Activated CD4-positive, alpha-beta T cell treated with anti-CD3 and anti-CD28 coated beads, Interleukin-2, amount 50 U/mL, for 48 hours (primary cell): ENCODE measurements at regions not wholly inside any gene's neighbourhood (a gene's known extent, or its start where the extent isn't known, plus 50 kb on each side); places are given as distances from the start of the nearest gene placed in this dataset.
"Not testable (repeated sequence)": the region's sequence is repeated elsewhere in the genome, so short reads cannot be mapped to it uniquely, and the experiment has no call there.

Experiments used
- DNase-seq, 2 experiments: peaks; one replicate each; pipeline ENCODE4 v3.0.0-alpha.2; 2020

DNA sequence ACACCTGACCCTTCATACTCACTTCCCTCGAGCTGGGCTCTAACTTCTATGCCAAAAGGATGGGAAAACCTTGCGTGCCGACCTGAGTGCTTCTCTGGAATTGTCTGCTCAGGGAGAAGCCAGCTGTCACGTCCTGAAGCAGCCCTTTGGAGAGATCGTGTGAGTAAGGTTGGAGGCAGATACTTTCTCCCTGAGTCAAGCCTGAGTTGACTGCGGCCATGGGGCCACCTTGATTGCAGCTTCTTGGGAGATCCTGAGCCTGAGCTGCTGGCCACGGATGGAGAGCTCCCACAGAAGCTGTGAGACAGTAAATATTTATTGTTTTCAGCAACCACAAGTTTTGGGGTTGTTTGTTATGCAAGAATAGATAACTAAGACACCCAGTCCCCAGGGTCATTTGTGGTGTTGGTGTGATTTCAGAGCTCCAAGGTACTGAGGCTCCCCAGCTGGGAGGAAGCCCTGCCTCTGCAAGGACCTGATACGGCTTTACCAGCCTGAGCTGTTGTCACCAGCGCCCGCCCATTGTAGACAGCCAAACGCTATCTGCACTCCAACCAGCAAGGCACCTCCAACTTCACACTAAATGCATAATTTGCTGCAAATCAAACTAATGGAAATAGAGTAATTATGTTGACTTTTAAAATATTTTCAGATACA, 531.6 kb downstream of the PTPRU start:
- DNase-seq: no peak

DNA sequence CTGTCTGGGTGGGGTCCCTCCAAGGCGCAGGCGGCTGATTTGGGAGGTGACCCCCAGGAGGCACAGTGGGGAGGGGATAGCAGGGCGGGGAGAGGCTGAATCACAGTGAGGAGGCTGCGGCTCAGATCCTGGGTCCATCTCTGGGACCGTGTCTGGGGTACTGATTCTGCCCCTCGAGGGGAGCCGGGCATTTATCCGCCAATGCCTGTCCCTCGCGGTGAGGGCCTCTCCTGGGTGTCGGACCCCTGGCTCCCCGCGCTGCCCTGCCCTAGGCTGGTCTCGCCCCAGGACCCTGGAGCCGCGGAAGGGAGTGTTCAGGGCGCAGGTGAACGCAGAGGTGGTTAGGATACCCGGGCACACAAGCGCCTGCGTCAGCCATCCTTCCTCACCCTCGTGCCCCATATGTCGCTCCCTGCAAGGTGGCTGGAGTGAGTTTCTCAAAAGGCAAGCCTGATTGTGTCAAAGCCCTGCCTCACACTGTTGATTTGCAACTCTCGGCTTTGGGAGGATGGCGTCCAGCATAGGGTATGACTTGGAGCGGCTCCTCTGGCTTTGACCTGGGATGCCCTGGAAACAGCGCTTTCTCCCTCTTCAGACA, 530.9 kb downstream of the PTPRU start:
- no peak for DNase-seq

DNA sequence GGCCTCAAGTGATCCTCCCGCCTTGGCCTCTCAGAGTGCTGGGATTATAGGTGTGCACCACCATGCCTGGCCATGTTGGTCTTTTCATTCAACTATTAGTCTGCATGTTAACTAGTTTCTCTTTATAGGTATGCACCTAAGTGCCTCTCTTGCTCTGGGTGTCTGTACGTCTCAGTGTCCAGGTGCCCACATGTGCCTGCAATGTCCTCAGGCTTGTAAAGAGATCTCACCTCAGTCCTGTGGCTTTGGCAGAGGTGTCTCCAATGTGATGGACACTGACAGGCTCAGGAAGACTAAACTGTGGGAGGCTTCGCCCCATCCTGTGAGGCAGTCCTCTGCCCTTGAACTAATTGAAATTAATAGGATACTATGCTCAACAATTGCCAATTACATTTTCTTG, 526.3 kb downstream of the PTPRU start:
- no peak for DNase-seq

DNA sequence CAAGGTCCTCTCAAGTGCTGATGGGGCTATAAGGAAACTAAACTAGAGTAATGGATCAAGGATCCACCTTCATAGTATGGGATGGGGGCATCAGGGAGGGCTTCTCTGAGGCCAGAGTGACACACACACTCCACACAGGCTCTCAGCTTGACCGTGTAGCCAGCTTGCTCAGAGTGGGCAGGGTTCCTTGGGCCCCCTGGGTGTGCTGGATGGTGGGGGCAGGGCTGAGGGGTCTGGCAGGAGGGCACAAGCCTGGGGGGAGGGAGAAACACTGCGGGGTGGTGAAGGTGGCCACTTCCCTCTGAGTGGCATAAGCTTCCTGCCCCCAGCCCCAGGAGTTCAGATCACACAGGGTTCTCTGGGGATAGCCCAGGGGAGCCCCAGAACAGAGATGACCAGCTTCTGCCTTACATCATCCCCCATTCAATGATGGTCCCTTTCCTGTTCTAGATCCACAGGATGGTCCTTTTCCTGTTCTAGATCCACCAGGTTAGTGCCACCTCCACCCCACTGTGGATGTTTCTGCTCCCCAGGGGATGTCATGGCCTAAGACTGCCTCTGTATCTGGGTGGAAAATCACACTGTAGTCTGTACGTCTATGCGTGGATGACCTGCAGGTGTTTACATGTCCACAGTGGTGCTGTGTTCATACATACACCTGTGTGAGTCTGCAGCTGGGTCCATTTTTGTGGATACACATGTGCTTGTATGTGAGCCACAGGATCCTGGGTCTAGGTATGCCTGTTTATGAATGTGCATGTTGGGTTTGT, 525.0 kb downstream of the PTPRU start:
- DNase-seq: no peak

DNA sequence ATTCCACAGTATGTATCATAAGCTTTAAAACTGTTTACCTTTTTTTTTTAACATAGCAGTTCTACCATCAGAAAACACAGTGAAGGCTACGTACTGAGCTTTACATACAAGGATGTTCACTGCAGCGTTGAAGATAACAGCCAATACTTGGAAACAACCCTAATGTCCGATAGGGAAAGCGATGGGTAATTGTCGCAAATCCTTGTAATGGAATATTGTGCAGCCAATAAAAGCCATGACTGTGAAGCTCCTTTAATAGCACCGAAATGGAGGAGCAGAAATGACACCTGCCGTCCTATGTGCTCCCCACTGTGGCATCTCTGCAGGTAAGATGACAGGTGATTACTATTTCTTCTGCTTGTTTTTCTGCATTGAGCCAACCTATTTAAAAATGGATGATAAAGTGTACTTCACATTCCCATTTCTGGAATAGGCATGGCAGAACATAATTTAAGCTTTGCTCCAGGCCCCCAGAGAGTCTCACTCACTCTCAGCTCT, 523.8 kb downstream of the PTPRU start:
- DNase-seq: no peak

DNA sequence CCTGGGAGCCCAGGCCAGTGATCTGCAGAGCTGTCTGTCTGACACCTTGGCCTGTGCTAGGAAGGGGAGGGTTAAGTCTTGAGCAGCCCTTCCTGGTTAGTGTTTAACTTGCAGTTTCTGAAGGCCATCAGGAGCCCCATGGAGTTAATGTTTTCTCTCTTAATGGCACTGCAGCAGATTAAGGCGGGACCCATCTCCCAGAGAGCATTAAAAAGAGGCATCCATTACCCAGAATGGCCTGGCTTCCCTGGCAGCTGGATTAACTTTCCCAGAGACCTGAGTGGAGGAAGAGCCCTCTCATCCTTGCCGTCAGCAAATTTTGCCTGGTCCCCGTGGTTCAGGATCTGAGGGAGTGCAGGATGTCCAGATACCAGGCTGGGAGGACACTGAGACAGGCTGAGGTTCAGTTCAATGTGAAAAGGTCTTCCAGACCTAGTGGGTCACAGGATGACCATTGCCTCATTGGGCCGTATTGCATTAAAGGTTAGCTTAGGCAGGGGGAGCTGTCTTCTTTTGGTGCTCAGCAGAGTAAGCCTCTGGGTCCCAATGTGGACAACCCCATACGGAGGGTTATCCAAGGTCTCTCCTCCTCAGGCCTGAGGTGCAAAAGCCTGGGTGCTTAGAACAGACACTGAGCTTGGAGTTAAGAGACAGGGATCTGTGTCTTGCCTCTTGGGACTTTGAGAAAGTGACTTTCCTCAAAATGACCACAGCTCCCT, 522.6 kb downstream of the PTPRU start:
- no peak for DNase-seq

DNA sequence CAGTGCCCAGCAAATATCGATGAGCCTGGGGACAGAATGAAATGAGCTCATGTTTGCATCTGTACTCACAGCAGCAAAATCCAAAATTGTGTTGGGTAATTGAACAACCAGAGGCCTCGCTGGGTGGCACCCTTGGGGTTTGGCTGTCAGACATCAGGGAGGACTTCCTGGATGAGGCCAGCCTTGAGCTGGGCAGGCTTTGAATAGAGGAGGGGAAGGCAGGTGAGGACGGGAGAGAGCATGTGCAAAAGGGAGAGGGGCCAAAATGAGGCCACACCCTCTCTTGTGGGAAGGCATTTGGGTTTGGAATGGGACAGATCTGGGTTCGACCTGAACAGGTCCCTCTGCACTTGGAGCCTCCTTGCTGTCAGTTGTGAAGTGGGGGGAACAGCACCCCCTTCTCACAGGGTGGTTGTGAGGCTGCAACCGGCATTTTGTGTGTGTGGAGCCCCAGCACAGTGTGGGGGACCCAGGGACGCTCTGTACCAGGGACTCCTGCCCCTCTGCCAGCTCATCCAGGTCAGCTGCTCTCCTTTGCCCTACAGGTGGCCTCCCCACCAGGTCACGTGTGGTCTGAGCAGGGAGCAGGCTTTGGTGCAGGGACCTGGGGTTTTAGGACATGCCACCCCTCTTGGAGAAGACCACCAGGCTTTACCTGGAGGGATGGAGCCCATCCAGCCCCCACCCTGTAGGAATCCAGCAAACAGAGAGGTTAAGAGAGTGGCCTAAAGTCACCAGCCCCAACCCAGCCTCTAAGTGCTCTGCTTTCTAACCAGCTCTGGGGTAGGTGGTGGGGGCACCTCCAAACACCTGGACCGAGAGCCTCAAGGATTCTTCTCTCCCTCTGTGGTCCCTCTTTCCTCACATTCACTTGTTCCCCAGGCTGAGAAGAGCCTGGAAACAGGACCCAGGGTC, 521.8 kb downstream of the PTPRU start:
- no peak for DNase-seq

DNA sequence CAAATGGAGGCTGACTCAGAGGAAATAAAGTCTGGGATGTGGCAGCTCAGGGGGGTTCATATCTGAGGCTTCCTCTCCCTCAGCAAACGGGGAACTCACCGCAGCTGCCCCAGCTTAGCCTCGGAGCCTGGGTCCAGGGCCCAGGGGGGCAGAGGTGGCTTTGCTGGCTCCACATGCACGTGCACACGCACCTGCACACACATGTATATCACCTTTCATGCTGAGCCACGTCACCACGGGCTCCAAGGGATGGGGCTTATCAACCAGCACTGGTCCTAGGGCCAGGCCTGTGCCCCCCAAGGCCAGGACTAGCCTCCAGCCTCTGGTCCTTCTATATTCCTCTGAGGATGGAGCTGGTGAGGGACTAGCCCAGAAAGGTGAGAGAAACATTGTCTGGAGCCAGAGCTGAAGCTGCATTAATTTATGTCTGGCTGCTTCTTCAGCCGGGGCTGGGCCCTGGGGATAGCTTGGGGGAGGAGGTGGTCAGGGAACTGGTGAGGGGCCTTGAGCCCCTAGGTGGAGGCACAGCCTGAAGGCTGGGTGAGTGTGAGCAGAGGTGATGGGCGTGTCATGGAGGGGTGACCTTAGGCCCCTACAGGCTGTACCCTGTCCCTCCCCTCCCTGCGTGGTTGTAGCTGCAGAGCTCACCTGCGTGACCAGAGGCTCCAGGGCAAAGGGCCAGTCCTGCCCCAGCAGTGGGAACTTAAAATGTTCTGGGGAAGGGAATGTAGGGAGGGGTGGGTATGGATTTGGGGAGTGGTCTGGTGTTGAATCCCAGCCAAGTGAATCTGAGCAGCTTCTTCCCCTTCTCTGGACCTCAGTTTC, 520.8 kb downstream of the PTPRU start:
- no peak for DNase-seq

DNA sequence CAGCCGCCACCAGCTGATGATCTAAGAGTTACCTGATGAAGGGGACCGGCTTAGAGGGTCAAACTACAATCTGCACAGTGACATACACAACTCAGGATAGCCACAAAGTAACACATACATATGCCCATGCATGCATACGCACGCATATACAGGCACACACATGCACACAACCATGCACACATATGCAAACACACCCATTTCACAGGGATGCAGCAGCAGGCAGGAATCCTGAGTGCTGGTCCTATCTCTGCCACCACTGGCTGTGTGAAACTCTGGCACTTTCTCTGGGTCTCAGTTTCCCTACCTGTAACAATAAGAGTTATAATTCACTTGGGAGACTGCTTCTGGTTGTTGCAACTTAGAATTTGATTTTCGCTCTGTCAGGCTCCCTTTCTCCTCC, 520.2 kb downstream of the PTPRU start:
- no peak for DNase-seq

DNA sequence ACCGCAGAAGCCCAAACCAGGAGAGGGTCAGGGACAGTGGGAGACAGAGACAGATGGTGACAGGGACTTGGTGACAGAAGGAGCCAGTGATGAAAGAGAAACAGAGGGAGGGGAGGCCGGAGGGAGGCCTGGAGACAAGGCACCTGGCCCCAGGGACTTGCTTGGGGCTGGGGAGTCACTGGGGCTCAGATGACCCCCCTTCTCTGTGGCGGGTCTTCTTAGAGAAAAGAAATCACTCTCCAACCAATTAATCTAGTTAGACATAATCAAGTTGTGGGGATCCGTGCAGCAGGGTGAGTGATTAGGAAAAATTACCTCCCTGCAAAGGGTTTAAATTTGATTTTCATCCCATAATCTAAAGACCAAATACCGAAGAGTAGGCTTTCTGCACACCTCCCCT, 519.8 kb downstream of the PTPRU start:
- no peak for DNase-seq

DNA sequence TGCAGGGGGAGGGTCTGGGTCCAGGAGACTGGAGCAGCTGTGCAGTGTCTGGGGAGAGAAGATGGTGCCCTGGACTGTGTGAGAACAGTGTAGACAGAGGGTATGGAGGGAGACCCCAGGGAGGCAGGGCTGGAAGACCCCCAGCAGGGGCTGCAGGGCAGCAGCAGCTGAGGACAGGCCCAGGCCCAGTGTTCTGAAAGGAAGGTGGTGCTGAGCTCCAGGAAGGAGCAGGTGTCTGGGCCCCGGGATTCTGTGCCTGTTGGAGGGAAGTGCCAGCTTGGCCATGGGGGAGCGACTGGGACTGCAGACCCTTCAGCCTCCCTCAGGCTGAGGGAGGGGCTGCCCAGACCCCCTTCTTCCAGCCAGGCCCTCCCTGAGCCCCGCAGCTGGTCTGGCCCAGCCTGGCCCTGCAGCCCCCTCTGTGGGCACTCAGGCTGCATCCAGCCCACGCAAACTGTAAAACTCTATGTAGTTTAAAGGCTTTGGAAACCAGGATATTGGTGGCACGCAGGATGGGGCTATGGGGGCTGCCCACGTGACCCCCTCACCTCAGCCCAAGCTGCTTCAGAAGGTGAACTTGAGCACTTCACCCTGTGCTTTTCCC, 519.2 kb downstream of the PTPRU start:
- not testable (repeated sequence) for DNase-seq

DNA sequence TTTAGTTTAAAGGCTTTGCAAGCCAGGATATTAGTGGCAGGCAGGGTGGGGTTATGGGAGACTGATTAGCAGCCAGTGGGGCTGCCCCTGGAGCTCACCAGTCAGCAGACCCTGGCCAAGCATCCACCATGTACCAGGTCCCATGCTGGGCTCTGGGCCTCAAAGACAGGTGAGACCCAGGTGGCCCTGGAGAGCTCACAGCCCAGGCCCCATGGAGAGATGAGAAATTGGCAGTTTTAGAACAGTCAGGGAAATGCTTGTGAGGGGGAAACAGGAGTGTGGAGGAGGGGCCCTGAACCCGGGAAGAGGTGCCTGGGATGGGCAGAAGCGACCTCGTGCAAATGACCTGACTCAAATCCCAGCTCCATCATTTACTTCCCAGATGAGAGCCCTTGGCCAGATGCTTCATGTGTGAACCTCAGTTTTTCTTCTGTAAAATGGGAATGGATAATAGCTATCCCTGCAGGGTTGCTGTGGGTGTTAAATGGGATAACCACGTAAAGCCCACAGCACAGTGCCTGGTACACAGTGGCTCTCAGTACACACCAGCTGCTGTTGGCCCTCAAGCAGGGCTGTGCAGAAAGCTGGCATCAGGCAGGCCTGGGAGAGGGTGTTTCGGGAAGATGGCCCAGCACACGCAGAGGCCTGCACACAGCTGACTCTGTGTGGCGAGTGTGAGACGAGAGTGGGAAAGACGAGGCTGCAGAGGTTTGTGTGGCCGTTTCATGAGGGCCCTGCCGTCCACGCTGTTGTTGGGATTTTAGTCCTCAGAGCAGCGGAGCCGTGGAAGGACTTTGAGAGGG, 518.5 kb downstream of the PTPRU start:
- no peak for DNase-seq

DNA sequence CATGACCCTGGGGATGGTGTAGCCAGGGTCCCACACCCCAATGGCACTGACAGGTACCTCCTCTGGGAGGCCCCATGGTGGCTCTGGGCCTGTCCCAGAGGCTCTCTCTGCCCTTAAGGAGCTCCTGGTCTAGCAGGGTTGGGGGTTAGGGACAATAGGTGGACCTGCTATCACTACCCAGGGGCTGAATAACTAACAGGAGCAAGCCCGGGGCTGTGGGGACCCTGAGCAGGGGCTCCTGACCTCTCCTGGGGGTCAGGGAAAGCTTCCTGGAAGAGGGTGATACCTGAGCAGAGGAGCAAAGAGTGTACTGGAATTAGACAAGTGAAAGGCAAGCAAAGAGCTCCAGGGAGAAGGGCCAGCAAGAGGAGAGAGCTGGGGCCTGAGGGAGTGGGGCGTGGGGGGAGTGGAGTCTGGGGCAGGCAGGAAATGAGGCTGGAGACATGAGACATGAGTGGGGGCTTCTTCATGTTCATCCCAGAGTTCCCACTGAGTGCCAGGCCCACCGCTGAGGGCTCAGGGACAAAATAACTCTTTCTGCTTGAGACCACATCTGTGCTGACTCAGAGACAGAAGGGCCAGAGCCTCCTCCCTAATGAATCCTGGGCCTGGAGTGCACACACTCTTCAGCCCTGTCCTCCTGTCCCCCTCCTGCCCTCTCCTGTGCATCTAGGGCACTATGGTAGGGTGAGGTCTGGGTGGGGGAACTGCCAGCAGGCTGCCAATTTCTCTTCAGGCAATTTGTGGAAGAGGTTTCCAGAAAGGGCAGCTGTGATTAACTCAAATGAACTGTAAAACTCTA, 517.6 kb downstream of the PTPRU start:
- no peak for DNase-seq

DNA sequence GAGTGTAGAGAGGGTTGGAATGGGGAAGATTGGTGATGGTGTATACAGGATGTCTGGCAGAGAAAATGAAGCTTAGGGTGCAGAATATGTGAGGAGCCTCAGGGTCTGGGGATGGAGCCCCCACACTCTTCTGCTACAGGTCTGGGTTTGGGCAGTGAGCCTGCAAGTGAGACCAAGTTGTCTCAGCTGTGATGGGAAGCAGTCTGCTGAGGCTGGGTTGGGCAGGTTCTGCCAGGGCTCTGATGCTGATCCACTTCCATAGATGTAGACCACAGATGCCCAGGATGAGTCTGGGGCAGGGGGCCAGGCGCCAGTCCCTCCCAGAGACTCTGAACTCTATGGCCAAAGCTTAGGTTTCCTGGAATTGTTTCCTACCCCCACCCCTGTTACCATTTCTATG, 516.9 kb downstream of the PTPRU start:
- no peak for DNase-seq

DNA sequence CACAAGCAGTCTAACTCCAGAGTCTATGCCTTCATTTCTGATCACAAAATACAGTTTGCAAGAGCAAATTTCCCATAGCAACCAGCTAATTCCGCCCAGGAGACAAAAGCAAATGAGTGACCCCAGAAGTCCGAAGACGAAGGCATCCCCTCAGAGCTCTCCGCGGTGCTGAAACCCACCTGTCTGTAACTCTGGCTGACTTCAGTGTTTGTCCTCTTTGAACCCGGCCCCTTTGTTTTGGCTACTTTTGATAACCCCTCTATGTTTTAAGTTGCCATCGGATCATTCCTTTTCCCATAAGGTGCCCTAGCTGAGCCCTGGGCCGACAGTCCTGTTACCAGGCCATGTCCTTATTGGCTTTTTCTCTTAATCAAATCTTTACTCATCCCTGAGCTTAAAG, 515.8 kb downstream of the PTPRU start:
- no peak for DNase-seq

DNA sequence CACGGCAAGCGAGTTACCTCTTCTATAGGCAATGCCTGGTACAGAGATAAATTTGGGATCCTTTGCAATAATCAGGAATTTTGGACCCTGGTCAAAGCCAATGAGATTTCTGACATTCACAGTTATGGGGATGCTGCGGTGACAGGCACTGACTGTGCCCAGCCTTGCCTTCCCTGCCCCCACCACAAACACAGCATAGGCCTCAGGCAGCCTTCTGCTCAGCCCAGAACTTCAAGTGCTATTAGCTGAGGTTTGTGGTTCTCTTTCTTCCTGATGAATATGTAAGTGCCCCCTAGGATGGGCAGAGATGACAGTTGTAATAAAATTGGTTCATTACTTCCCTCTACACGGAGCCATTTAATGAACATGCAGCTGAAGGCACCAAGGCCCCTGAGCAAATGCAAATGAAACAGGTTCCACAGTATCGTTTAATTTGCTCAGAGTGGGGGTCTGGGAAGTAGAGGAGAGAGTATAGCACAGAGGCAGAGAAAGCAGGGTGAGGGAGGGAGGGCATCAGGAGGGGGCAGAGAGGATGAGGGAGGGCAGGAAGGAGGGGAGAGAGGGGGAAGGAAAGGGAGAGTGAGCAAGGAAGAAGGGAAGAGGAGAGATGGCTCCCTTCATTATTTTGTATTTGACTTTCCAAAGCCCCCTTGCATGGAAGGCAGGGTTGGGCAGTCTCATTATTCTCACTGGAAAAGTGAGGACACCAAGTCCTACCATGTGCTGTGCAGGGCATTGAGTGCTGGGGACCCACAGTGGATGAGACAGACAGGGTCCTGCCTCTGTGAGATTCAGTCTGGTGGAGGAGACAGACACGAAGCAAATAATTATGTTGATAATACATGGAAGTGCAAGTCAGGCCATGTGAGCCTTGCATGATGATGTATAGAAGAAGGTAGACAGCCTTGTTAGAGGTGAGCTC, 513.0 kb downstream of the PTPRU start:
- no peak for DNase-seq

DNA sequence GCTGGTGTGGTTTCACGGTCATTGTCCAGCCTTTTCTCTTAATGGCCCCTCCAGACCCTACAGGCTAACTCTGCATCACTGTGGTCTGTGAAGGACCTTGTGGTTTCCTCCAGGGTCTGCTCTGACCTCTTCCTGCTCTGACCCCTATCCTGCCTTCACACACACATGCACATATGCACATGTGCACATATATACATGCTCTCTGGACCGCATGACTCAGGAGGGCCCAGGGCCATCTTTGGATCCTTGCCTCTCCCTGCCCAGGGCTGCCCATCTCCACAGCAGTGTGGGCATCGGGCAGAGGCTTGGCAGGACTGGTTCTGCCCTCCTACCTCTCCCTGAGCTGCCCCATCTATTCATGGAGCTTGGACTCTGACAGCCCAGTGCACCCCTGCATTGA, 510.9 kb downstream of the PTPRU start:
- no peak for DNase-seq

DNA sequence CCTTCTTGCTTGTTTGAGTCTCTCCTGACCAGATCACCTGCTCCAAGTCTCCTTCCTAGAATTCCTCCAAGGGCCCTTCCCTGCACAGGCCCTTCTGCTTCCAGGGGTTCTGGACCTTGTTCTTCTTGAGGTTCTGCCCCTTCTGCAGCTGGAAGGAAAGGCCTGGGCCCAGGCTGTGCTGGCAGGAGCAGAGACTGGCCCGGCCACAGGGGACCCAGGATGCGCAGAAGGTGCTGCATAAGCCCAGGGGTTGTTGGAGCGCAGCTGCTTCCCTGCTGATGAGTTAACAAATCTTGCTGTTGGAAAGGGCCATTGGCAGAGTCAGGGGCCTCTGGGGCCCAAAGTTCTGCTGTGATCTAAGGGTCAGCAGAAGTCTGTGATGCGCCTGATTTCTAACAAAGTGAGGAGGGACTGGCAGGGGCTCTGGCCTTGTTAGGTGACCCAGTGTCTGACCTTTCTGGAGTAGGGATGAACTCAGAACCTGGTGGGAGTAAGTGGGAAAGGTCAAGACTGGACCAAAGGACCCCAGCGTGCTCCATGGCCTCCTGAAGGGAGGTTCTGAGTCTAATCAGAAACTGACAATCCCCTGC, 509.8 kb downstream of the PTPRU start:
- DNase-seq: no peak
